Stimulated activated CD8-positive, alpha-beta memory T cell treated with anti-CD3 and anti-CD28 coated beads, Interleukin-2, amount 100 ng/mL, for 1 hour (primary cell): ENCODE measurements at regions not wholly inside any gene's neighbourhood (a gene's known extent, or its start where the extent isn't known, plus 50 kb on each side); places are given as distances from the start of the nearest gene placed in this dataset.
A peak's percentile ranks its signal among the peaks of the same experiment; 100 is the strongest.

Experiments
- DNase-seq, 2 donors: peaks; one replicate each; pipeline ENCODE4 v3.0.0-alpha.2; 2020; ENCODE audit warnings: low read depth in 2 of 2

DNA sequence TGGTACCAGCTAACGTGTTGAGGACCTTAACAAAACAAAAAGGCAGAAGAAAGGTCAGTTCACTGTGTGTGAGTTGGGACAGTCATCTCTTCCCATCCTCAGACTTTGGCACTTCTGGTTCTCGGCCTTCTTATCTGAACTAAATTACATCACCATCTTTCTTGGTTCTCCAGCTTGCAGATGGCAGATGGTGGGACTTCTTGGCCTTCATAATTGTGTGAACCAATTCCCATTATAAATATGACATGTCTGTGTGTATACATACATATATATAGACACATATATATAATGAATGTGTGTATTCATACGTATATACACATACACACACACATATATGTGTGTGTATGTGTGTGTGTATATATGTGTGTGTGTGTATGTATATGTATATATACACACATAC is 301.2 kb upstream of the TRIB2 start:
- no peak for DNase-seq

- peak; percentile 8 to 32 for DNase-seq
These were observed 300.1 kb upstream of the TRIB2 start for GRCh38 chr2:12416600-12416999.

DNA sequence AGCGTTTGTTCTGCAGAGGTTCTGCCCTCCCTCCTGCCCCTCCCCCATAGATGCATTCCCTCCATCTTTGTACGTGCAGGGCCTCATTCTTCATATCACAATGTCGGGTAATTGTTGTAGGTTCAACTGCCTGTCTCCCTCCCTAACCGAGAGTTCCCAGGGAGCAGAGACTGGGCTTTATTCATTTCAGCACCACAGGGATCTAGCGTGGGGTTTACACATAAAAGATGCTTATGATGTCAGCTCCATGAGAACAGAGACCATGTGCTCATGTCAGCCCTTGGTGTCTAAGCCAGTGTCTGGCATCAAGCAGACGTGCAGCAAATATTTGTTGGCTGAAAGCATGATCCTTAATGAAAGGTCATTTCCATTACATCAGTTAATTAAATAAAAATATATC is 298.9 kb upstream of the TRIB2 start:
- no peak for DNase-seq

DNA sequence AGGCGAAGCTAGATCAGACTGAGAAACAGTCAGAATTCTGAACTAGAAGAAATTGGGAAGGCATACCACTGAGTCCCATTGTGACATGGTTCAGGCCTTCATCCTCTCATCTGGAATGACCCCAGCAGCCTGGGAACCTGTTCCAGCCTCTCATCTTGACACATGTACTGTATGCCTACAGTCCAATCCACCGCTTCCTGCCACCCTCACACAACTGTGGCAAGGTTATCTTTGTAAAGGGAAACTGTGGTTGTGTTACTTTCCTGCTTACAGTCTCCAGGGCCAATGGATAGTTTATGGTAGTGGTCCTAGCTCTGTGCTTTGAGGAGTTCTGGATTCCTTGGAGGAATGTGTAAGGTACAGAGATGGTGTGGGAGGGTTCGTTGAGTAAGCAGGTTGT is 296.9 kb upstream of the TRIB2 start:
- no peak for DNase-seq

GRCh38 chr2:12421046-12421445 is 295.7 kb upstream of the TRIB2 start:
- no peak for DNase-seq

DNA sequence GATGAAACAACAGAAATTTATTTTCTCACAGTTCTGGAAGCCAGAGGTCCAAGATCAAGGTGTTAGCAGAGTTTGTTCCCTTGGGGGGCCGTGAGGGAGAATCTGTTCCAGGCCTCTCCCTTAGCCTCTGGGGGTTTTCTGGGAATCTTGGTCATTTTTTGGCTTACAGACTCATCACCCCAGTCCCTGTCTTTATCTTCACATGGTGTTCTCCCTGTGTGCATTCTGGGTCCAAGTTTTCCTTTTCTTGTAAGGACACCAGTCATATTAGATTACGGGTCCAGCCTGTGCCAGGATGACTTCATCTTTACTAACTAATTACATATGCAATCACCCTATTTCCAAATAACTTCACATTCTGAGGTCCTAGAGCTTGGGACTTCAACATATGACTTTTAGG is 292.5 kb upstream of the TRIB2 start:
- DNase-seq: no peak

DNA sequence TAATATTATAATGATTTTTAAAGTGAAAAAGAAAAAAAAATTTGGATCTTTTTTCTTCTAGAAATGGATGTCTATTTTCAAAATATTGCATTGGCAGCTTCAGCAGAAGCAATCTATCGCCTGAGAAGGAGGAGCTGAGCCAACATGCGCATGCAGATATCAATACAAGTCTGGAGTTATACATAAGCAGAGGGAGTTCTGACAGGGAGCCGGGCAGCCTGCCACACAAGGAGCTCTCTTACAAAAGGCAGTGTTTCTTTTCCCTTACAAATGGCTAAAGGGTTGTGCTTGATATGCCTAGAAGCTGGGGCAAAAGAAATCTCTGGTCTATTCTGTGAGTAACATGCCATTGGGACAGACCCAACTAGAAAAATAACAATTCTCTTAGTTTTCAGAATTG is 291.9 kb upstream of the TRIB2 start:
- no peak for DNase-seq

GRCh38 chr2:12428324-12428723 is 288.4 kb upstream of the TRIB2 start:
- DNase-seq: no peak

- DNase-seq: no peak
These were observed 287.9 kb upstream of the TRIB2 start for GRCh38 chr2:12428786-12429185.

DNA sequence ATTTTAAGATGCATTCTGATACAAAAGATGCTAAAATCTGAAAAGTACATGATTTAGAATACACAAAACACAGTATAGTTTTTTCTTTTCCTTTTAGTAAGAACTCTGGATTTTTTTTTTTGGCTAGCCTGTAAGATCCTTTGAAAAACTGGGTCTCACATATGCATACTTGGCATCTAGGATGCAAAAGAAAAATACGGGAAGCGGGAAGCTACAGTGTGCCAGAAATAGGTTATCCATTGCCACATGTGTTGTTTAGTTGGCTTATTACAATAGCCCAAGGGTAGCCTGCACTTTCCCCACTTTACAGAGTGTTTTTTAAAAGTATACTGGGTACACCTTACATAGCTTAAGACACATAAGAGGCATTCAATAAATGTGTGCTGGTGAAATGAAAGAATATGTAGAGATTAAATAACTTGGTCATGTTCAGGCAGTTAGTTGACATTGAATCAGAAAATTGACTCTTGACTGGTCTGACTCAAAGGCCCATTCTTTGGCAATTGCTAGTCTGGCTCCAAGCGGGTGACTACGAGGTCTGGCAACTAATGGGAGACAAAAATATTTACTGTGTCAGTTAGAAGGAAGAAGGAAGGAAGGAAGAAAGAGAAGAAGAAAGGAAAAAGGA is 286.8 kb upstream of the TRIB2 start:
- no peak for DNase-seq

DNA sequence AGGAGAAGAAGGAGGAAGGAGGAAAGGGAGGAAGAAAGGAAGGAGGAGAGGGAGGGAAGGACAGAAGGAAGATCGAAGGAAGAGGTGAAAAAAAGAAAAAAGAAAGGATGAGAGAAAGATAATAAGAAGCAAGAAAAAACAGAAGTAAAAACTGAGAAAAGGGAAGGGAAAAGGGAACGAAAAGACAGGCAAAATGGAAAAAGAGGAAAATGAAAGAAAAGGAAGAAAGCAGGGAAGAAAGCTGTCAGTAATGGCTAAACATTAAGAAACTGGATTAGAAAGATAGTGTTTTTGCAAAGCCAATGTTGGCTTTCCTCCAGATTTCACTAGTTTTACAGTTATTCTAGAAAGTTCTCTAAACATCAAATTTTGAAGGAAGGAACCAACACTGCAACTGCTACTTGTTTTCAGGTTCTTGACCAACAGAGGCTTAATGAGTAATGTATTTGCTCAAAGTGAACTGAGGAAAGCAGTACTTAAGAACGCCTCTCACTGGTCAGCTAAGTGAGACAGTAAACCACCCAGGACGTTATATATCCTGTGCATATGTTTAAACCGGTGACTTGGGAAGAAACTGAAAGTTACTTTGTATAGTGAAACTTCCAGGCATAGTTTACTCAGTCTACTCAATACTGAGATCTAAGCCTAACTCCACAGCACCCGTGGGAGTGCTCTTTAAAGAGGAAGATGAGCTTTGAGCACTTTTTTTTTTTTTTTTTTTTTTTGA is 286.2 kb upstream of the TRIB2 start:
- DNase-seq: no peak

DNA sequence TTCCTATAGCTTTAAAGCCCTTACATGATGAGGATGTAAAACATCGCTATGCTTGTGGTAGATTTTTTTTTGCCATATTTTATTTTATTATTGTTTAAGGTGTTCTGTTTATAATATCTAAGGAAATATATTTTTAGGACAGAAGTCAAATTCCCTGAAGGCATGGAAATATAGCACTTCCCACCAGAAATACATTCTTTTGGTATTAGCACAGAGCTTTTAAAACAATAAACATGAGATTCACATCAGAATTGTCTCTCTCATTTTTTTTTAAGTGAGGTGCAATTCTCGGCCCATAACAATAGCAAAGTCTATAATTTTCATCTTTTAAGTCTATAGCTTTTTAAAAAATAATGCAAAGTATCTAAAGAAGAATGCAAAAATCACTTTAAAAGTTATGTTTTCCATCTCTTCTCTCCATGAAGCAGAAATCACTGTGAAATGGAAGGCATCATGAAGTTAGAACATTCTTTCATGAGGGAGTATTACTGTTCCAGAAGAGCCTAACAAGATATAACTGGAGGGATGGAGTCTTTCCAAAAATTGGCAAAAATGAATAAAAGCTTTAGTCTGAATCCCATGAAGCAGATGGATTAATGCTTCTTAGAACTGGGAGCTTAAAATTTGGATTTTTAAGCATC is 283.6 kb upstream of the TRIB2 start:
- DNase-seq: no peak

DNA sequence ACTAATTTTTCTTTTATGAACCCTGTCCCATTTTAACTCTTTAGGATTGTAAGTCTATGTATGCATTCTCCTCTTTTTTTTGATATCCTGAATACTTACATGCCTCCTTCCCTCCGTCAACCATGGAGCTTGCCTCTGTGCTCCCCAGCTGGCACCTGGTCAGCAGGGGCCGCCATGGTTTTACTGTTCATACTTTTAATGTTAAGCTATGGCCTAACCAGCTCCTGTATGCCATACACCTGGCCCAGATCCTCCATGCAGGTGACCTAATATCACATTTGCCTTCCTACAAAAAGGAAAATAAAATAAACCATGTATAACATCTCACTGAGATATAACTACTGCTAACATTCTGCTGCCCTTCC is 283.1 kb upstream of the TRIB2 start:
- DNase-seq: no peak

DNA sequence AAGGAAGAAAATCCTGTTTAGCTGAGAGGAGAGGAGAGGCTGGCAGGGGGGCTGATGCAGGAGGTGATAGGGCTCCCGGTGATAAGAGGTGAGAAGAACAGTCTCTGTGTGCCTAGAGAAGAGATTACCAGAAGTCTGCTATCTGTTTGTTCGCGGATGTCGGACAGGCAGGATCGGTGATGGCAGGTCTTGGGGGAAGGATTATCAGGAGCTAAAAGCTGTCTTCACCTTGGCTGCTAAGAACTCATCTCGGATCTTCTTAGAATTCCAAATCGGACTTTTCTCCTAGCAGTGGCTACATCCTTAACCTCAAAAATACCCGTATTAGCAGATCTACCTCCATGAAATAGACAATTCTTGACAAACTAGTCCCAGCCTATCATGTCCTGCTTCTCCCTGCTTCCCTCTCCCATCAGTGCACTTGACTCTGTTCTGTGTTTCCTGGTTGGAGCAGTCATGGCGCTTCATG is 282.1 kb upstream of the TRIB2 start:
- no peak for DNase-seq

- DNase-seq: no peak
These were observed 281.1 kb upstream of the TRIB2 start for GRCh38 chr2:12435430-12436222.

GRCh38 chr2:12436483-12436882 is 280.3 kb upstream of the TRIB2 start:
- DNase-seq: no peak

DNA sequence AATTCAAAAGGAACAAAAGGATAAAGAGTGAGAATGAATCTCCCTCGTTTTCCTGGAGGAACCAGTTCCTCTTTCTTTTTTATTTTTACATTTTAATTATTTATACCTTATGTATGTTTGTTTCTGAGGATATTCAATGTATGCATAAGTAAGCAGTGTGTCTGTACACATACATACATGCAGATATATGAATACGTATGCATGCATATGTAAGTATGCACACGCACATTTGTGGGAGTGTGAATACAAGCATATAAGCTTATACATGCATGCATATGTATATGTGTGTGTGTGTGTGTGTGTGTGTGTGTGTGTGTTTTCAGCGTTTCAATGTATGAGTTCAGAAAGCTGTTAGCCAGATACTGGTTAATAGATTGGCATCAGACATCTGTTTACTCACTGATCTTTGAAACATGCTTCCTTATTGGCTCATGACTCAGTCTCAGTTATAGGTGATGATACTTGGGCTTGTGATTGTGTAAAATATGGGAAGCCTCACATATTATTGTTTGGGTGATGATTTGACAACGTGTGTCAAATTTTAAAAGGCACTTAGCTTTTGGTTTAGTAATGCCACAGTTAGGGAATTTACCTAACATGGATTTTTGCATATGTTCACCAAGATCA is 279.7 kb upstream of the TRIB2 start:
- DNase-seq: no peak

- DNase-seq: no peak
These were observed 276.0 kb upstream of the TRIB2 start for GRCh38 chr2:12440731-12441130.

GRCh38 chr2:12441750-12442475 is 274.8 kb upstream of the TRIB2 start:
- DNase-seq: no peak

DNA sequence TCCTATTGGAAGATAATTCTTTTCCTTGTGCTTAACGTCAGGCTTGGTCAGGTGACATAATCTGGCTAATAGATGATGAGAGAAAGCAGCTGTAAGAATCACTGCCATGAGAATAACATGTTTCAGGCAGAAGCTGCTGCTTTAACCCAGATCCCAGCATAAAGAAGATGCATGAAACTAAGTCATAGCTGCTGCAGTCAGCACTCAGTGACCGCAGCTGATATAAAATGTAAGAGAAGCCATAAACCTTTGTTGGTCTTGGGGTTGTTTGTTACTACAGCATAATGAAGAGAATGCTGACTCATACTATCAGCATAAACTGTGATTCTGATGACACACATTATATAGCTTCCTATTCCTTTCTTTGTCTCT is 274.3 kb upstream of the TRIB2 start:
- DNase-seq: no peak

- DNase-seq: no peak
These were observed 267.8 kb upstream of the TRIB2 start for GRCh38 chr2:12448846-12449505.
